ENCODE measurements at regions not wholly inside any gene's neighbourhood (a gene's known extent, or its start where the extent isn't known, plus 50 kb on each side); places are given as distances from the start of the nearest gene placed in this dataset.

GRCh38 chr3:132261506-132261905 lies 55.7 kb upstream of the ACP3 start:
- TF ChIP-seq ZNF274 (IDR thresholded peaks at IDR 0.05; ENCODE audit: low read depth, low read length) (no peak), YY1 (IDR thresholded peaks at IDR 0.05; ENCODE audit: insufficient read depth, insufficient read length) (no peak)

Measured in NT2/D1 (cell line).